ENCODE measurements at regions not wholly inside any gene's neighbourhood (a gene's known extent, or its start where the extent isn't known, plus 50 kb on each side); places are given as distances from the start of the nearest gene placed in this dataset.

DNA sequence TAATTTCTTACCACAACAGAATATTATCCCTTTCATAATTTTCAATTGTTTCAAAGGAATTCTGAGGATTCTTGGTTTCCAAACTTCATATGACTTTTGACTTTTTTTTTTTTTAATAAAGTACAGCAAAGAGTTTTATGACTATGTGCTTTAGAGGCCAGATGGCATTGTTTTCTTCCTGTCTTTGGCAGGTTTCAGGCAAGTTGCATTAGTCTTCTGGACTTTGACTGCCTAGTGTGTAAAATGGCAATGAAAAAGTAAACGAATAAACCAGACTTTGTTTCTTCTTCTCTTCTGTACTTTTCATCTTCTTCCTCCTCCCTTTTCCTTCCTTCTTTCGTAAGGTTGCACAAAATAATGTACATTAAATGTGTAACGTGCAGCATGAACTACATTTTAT is 172.6 kb upstream of the RBFOX1 start:
- Histone ChIP-seq H3K36me3 (no peaks in the 10 kb centered on the region), H3K27ac (no peak overlapping the region), H3K27me3 (no peaks in the 10 kb centered on the region), H3K4me3 (no peak overlapping the region), H3K4me1 (no peaks in the 10 kb centered on the region), H3K9me3 (no peaks in the 10 kb centered on the region)
- no peak for DNase-seq
- FAIRE-seq, result no peak
- intact Hi-C loops (cut with DNase I), result no loop called here
- TF ChIP-seq, protein P1, sequence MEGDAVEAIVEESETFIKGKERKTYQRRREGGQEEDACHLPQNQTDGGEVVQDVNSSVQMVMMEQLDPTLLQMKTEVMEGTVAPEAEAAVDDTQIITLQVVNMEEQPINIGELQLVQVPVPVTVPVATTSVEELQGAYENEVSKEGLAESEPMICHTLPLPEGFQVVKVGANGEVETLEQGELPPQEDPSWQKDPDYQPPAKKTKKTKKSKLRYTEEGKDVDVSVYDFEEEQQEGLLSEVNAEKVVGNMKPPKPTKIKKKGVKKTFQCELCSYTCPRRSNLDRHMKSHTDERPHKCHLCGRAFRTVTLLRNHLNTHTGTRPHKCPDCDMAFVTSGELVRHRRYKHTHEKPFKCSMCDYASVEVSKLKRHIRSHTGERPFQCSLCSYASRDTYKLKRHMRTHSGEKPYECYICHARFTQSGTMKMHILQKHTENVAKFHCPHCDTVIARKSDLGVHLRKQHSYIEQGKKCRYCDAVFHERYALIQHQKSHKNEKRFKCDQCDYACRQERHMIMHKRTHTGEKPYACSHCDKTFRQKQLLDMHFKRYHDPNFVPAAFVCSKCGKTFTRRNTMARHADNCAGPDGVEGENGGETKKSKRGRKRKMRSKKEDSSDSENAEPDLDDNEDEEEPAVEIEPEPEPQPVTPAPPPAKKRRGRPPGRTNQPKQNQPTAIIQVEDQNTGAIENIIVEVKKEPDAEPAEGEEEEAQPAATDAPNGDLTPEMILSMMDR (IDR thresholded peaks at IDR 0.05), result no peak
- WGBS, 2 donors, result 30 to 41% methylated on average over 3 of the region's 3 CpGs
- ATAC-seq, result no peak

DNA sequence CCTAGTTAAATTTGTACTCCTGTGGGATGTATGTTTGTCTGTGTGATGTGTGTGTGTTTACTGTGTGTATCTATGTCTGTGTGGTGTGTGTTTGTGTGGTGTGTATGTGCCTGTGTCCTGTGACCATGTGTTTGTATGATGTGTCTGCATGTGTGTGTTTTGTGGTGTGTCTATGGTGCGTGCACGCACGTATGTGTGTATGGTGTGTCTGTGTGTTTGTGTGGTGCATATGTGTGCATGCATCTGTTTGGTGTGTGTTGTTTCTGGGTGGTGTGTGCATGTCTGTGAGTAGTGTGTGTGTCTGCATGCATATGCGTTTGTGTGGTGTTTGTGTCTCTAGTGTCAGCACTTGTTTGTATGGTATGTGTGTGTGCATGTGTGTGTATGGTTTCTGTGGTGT is 174.2 kb upstream of the RBFOX1 start:
- Histone ChIP-seq H3K4me1 (no peaks in the 10 kb centered on the region), H3K4me3 (no peak overlapping the region), H3K9me3 (no peaks in the 10 kb centered on the region), H3K27ac (no peak overlapping the region), H3K36me3 (no peaks in the 10 kb centered on the region), H3K27me3 (no peaks in the 10 kb centered on the region)
- DNase-seq (no peak), ATAC-seq (no peak), FAIRE-seq (no peak)
- TF ChIP-seq, protein P1 (IDR thresholded peaks at IDR 0.05), result no peak
- intact Hi-C loops (cut with DNase I), result no loop called here
- WGBS, 2 donors, result 65 to 89% methylated on average over 4 of the region's 4 CpGs

- no peak overlapping the region for H3K27ac ChIP-seq
- TF ChIP-seq, protein P1 (IDR thresholded peaks at IDR 0.05), result no peak
- H3K27me3 ChIP-seq, result peaks cover 0 to 4% (median 0%) of the 10 kb centered on the region in 4 donors
- 48 to 49% methylated on average over 7 of the region's 7 CpGs for WGBS, 2 donors
- ATAC-seq, result no peak
- intact Hi-C loops (cut with DNase I), result no loop called here
- H3K4me3 ChIP-seq, result no peak overlapping the region
- H3K4me1 ChIP-seq, result no peaks in the 10 kb centered on the region
- DNase-seq, result no peak
- H3K9me3 ChIP-seq, result no peaks in the 10 kb centered on the region
- H3K36me3 ChIP-seq, result no peaks in the 10 kb centered on the region
- no peak for FAIRE-seq
These were observed 182.4 kb upstream of the RBFOX1 start for GRCh38 chr16:7150230-7150629.

- no peaks in the 10 kb centered on the region for H3K4me1 ChIP-seq
- H3K36me3 ChIP-seq, result no peaks in the 10 kb centered on the region
- no peak overlapping the region for H3K27ac ChIP-seq
- DNase-seq (no peak), FAIRE-seq (no peak), ATAC-seq (no peak)
- WGBS, 2 donors, result 44 to 56% methylated on average over 6 of the region's 6 CpGs
- TF ChIP-seq, protein P1 (IDR thresholded peaks at IDR 0.05), result no peak
- no peaks in the 10 kb centered on the region for H3K9me3 ChIP-seq
- intact Hi-C loops (cut with DNase I), result no loop called here
- H3K4me3 ChIP-seq, result no peak overlapping the region
- H3K27me3 ChIP-seq, result peaks cover 0 to 4% (median 0%) of the 10 kb centered on the region in 4 donors
These were observed 184.0 kb upstream of the RBFOX1 start for GRCh38 chr16:7148606-7149005.

DNA sequence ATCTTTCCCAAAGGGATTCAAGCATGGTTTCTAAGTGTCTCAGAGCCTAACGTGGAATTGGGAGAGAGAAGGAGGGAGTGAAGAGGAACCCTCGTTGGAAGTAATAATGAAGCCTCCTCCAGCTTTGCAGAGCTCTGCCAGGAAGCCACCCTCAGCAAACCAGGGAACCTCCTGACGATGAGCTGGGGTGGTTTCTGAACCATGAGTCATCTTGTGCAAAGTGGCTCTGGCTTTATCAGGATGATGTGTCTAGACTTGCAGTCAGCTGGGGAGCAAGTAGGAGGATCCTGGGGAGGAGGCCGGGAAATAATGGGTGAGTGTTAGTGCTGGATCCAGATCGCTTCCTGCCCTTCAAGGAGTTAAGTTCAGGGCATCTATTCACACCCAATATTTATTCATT is 191.7 kb upstream of the RBFOX1 start:
- no peaks in the 10 kb centered on the region for H3K4me1 ChIP-seq
- peaks cover 0 to 13% (median 0%) of the 10 kb centered on the region in 4 donors for H3K27me3 ChIP-seq
- WGBS, 2 donors, result 32 to 54% methylated on average over 5 of the region's 5 CpGs
- DNase-seq (no peak), ATAC-seq (no peak), FAIRE-seq (no peak)
- TF ChIP-seq, protein P1 (IDR thresholded peaks at IDR 0.05), result no peak
- no peak overlapping the region for H3K4me3 ChIP-seq
- no peaks in the 10 kb centered on the region for H3K36me3 ChIP-seq
- intact Hi-C loops (cut with DNase I), result no loop called here
- H3K27ac ChIP-seq, result no peak overlapping the region
- H3K9me3 ChIP-seq, result no peaks in the 10 kb centered on the region
